Tibial nerve (tissue), 4 donors: ENCODE measurements at regions not wholly inside any gene's neighbourhood (a gene's known extent, or its start where the extent isn't known, plus 50 kb on each side); places are given as distances from the start of the nearest gene placed in this dataset.

Experiments
- DNase-seq, 2 donors: peaks; one replicate each; pipeline ENCODE4 v3.0.0-alpha.2; 2019; ENCODE audit warnings: low spot score in 2 of 2
- H3K27ac ChIP-seq, 4 donors: fragments of 200-600 bp; sonication (generic) in 3 of 4; one replicate each; pipeline ENCODE4 v1.5.1; 2017 to 2019; ENCODE audit warnings: mild to moderate bottlenecking in 1 of 4
- H3K27me3 ChIP-seq, 2 donors: fragments of 200-600 bp; sonication (generic) in 1 of 2; one replicate each; pipeline versions ENCODE4 v1.5.1 to v1.6.0; 2017 to 2019
- H3K36me3 ChIP-seq, 3 donors: fragments of 200-600 bp; sonication (generic); one replicate each; pipeline ENCODE4 v1.5.1; 2018 to 2019
- H3K4me1 ChIP-seq, 4 donors: fragments of 200-600 bp; sonication (generic) in 3 of 4; one replicate each; pipeline ENCODE4 v1.5.1; 2017 to 2019
- H3K4me3 ChIP-seq, 4 donors: fragments of 200-600 bp; sonication (generic) in 3 of 4; one replicate each; pipeline ENCODE4 v1.5.1; 2017 to 2019; ENCODE audit warnings: mild to moderate bottlenecking in 1 of 4, moderate library complexity in 1 of 4
- H3K9me3 ChIP-seq, 4 donors: fragments of 200-600 bp; sonication (generic) in 3 of 4; one replicate each; pipeline ENCODE4 v1.5.1; 2017 to 2019
- CTCF ChIP-seq, 5 experiments: fragments of 200-600 bp in 3 of 5; fragments of 450-650 bp in 2 of 5; sonication (generic) in 3 of 5; IDR thresholded peaks; one replicate each; pipeline ENCODE4 v1.5.1; 2016 to 2019; ENCODE audit warnings: antibody characterized with exemption in 5 of 5, mild to moderate bottlenecking in 3 of 5, moderate library complexity in 2 of 5
- EP300 ChIP-seq, 2 donors: sonication (generic); formaldehyde crosslinking; IDR thresholded peaks; one replicate each; pipeline ENCODE4 v1.6.1; 2017; ENCODE audit warnings: antibody characterized with exemption in 2 of 2, mild to moderate bottlenecking in 1 of 2
- POLR2A ChIP-seq, 2 donors: fragments of 450-650 bp; IDR thresholded peaks; one replicate each; pipeline ENCODE4 v1.6.1; 2017; ENCODE audit warnings: antibody characterized with exemption in 2 of 2, mild to moderate bottlenecking in 2 of 2, moderate library complexity in 2 of 2
- WGBS, 2 donors: methylation state at CpG; one replicate each; pipeline ENCODE4 v1.1.5; 2018; 5-methylcytosine and 5-hydroxymethylcytosine counted together

GRCh38 chr4:55732864-55733263, 86.7 kb upstream of the EXOC1L start:
- Histone ChIP-seq H3K36me3 (no peaks in the 10 kb centered on the region), H3K9me3 (no peaks in the 10 kb centered on the region), H3K4me1 (no peaks in the 10 kb centered on the region), H3K4me3 (no peak overlapping the region), H3K27me3 (peaks cover 0 to 7% of the 10 kb centered on the region in 2 donors), H3K27ac (no peak overlapping the region)
- 63 to 72% methylated on average over 3 of the region's 3 CpGs for WGBS, 2 donors
- TF ChIP-seq CTCF (IDR thresholded peaks at IDR 0.05), result no peak
- TF ChIP-seq EP300 (IDR thresholded peaks at IDR 0.05), result no peak
- TF ChIP-seq POLR2A (IDR thresholded peaks at IDR 0.05), result no peak
- DNase-seq, result no peak

GRCh38 chr4:55733932-55734331, 85.7 kb upstream of the EXOC1L start:
- H3K27ac ChIP-seq, result no peak overlapping the region
- WGBS, 2 donors, result 54 to 69% methylated on average over 2 of the region's 2 CpGs
- peak; percentile 37 to 48 for DNase-seq

GRCh38 chr4:55736605-55737183, 82.9 kb upstream of the EXOC1L start:
- WGBS, 2 donors, result 24 to 30% methylated on average over 3 of the region's 3 CpGs
- H3K27me3 ChIP-seq, result peaks cover 0 to 7% of the 10 kb centered on the region in 2 donors
- no peak for DNase-seq
- no peaks in the 10 kb centered on the region for H3K4me1 ChIP-seq
- no peaks in the 10 kb centered on the region for H3K9me3 ChIP-seq
- TF ChIP-seq EP300 (IDR thresholded peaks at IDR 0.05), result no peak
- peak; percentile 6 to 25 (median 20) for TF ChIP-seq CTCF (IDR thresholded peaks at IDR 0.05)
- no peak overlapping the region for H3K4me3 ChIP-seq
- no peaks in the 10 kb centered on the region for H3K36me3 ChIP-seq
- no peak overlapping the region for H3K27ac ChIP-seq

More at GRCh38 chr4:55733932-55734331, 85.7 kb upstream of the EXOC1L start:
- no peak for TF ChIP-seq CTCF (IDR thresholded peaks at IDR 0.05)
- no peak for TF ChIP-seq POLR2A (IDR thresholded peaks at IDR 0.05)
- TF ChIP-seq EP300 (IDR thresholded peaks at IDR 0.05), result no peak
- Histone ChIP-seq H3K4me1 (no peaks in the 10 kb centered on the region), H3K4me3 (no peak overlapping the region), H3K9me3 (no peaks in the 10 kb centered on the region), H3K27me3 (peaks cover 0 to 7% of the 10 kb centered on the region in 2 donors), H3K36me3 (no peaks in the 10 kb centered on the region)

GRCh38 chr4:55742655-55743202, 76.9 kb upstream of the EXOC1L start:
- Histone ChIP-seq H3K9me3 (no peaks in the 10 kb centered on the region), H3K4me1 (no peaks in the 10 kb centered on the region), H3K36me3 (no peaks in the 10 kb centered on the region), H3K4me3 (no peak overlapping the region), H3K27me3 (no peaks in the 10 kb centered on the region), H3K27ac (no peak overlapping the region)
- no peak for DNase-seq
- WGBS, 2 donors, result 26% methylated on average over 5 of the region's 5 CpGs
- TF ChIP-seq POLR2A (IDR thresholded peaks at IDR 0.05) (no peak), CTCF (IDR thresholded peaks at IDR 0.05) (no peak), EP300 (IDR thresholded peaks at IDR 0.05) (no peak)

- TF ChIP-seq CTCF (IDR thresholded peaks at IDR 0.05) (no peak), EP300 (IDR thresholded peaks at IDR 0.05) (no peak), POLR2A (IDR thresholded peaks at IDR 0.05) (no peak)
- Histone ChIP-seq H3K4me1 (no peaks in the 10 kb centered on the region), H3K36me3 (no peaks in the 10 kb centered on the region), H3K4me3 (no peak overlapping the region), H3K27me3 (no peaks in the 10 kb centered on the region), H3K9me3 (no peaks in the 10 kb centered on the region), H3K27ac (no peak overlapping the region)
- no peak for DNase-seq
- 90 to 94% methylated on average over 6 of the region's 6 CpGs for WGBS, 2 donors
These were observed 75.2 kb upstream of the EXOC1L start for GRCh38 chr4:55744369-55744768.
